Fibroblast of lung (primary cell): ENCODE measurements at regions not wholly inside any gene's neighbourhood (a gene's known extent, or its start where the extent isn't known, plus 50 kb on each side); places are given as distances from the start of the nearest gene placed in this dataset.

Experiments
- EZH2 ChIP-seq: IDR thresholded peaks from 2 replicates; pipeline ENCODE4 v1.5.1; 2012; ENCODE audit warnings: low read length, control low read depth, mild to moderate bottlenecking; ENCODE audit errors: missing control alignments
- TF ChIP-seq, protein P1 (sequence below), 2 donors: IDR thresholded peaks in 1 of 2; conservative IDR thresholded peaks in 1 of 2; 1 replicate in 1 of 2; 2 replicates in 1 of 2; pipeline ENCODE4 v1.5.1; 2011 to 2012; ENCODE audit warnings: low read length in 2 of 2, control low read depth in 1 of 2, inconsistent platforms in 1 of 2, low read depth in 1 of 2, mild to moderate bottlenecking in 1 of 2

DNA sequence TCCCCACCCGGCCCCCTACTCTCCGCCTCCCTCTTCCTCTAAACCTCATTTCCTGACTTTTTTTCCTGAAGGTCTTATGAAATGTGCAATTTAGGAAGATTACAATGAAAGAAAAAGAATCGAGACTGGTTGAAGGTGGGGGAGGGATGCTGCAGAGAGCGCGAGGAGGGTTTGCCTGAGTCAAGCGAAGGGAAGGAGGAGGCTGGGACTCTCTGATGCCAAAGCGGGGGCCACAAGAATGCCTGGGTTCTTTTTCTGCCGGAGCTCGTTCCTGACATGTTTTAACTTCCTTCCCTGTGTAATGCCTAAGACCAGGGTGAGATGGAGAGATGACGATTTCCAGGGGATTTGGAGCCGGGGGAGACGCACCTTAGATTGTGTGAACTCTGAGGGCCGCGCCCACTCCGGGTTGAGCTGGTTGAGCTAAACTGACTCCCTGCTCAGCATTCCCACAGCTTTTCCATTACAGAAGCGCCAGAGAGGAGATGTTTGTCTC is 270.5 kb upstream of the SORL1-AS1 start:
- TF ChIP-seq, protein P1, sequence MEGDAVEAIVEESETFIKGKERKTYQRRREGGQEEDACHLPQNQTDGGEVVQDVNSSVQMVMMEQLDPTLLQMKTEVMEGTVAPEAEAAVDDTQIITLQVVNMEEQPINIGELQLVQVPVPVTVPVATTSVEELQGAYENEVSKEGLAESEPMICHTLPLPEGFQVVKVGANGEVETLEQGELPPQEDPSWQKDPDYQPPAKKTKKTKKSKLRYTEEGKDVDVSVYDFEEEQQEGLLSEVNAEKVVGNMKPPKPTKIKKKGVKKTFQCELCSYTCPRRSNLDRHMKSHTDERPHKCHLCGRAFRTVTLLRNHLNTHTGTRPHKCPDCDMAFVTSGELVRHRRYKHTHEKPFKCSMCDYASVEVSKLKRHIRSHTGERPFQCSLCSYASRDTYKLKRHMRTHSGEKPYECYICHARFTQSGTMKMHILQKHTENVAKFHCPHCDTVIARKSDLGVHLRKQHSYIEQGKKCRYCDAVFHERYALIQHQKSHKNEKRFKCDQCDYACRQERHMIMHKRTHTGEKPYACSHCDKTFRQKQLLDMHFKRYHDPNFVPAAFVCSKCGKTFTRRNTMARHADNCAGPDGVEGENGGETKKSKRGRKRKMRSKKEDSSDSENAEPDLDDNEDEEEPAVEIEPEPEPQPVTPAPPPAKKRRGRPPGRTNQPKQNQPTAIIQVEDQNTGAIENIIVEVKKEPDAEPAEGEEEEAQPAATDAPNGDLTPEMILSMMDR (conservative IDR thresholded peaks at IDR 0.05 in 1 of 2, IDR thresholded peaks at IDR 0.05 in 1 of 2; ENCODE audit: low read depth in 1 of 2, low read length in 2 of 2), result no peak
- no peak for TF ChIP-seq EZH2
